ENCODE measurements at regions not wholly inside any gene's neighbourhood (a gene's known extent, or its start where the extent isn't known, plus 50 kb on each side); places are given as distances from the start of the nearest gene placed in this dataset.

DNA sequence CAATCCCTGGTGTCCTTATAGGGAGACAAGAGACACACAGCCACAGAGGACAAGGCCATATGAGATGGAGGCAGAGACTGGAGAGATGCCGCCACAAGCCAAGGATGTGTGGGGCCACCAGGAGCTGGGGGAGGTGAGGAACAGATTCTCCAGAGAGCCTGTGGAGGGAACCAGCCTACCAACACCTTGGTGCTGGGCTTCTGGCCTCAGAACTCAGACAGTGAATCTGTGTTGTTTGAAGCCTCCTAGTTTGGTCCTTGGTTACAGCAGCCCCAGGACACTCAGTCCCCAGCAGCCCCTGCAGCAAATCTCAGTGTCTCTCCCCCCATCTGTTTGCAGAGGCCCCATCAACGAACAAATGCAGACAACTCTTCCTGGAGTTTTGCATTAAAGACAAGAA lies 73.2 kb upstream of the BHLHE23 start:
- peak in 1 of 2 donors; percentile 14 for DNase-seq
- Histone ChIP-seq H3K36me3 (ENCODE audit: control insufficient read depth in 1 of 2, insufficient read depth in 2 of 2, low read length in 1 of 2) (no peaks in the 10 kb centered on the region), H3K27ac (ENCODE audit: low read depth in 1 of 2, low read length in 2 of 2) (no peak overlapping the region), H3K9me3 (ENCODE audit: control insufficient read depth, low read length) (peaks cover 7% of the 10 kb centered on the region), H3K4me1 (ENCODE audit: control insufficient read depth in 1 of 2, insufficient read depth in 2 of 2, low read length in 2 of 2) (no peaks in the 10 kb centered on the region), H3K4me3 (ENCODE audit: low read length in 2 of 2) (no peak overlapping the region), H3K27me3 (ENCODE audit: control insufficient read depth in 1 of 2, insufficient read depth in 2 of 2, low read length in 1 of 2) (no peaks in the 10 kb centered on the region)
- 61 to 68% methylated on average over 2 of the region's 2 CpGs for WGBS, 2 donors
- intact Hi-C loops (cut with DNase I) = no loop called here
- no peak for ATAC-seq (ENCODE audit: low FRiP score)

DNA sequence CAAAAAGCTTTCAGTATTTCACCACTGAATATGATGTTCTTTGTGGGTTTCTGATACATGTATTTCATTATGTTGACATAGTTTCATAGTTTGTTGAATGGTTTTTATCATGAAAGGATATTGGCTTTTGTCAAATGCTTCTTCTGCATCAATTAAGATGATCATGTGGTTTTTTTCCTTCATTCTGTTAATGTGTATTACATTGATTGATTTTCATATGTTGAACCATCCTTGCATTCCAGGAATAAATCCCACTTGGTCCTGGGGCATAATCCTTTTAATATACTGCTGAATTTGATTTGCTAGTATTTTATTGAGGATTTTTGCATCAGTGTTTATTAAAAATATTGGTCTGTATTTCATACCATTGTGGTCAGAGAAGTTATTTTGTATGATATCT lies 70.9 kb upstream of the BHLHE23 start:
- Histone ChIP-seq H3K4me3 (ENCODE audit: low read length in 2 of 2) (no peak overlapping the region), H3K9me3 (ENCODE audit: control insufficient read depth, low read length) (peaks cover 8% of the 10 kb centered on the region), H3K36me3 (ENCODE audit: control insufficient read depth in 1 of 2, insufficient read depth in 2 of 2, low read length in 1 of 2) (no peaks in the 10 kb centered on the region), H3K4me1 (ENCODE audit: control insufficient read depth in 1 of 2, insufficient read depth in 2 of 2, low read length in 2 of 2) (no peaks in the 10 kb centered on the region), H3K27ac (ENCODE audit: low read depth in 1 of 2, low read length in 2 of 2) (no peak overlapping the region), H3K27me3 (ENCODE audit: control insufficient read depth in 1 of 2, insufficient read depth in 2 of 2, low read length in 1 of 2) (no peaks in the 10 kb centered on the region)
- DNase-seq (no peak), ATAC-seq (ENCODE audit: low FRiP score) (no peak)
- intact Hi-C loops (cut with DNase I) = no loop called here

DNA sequence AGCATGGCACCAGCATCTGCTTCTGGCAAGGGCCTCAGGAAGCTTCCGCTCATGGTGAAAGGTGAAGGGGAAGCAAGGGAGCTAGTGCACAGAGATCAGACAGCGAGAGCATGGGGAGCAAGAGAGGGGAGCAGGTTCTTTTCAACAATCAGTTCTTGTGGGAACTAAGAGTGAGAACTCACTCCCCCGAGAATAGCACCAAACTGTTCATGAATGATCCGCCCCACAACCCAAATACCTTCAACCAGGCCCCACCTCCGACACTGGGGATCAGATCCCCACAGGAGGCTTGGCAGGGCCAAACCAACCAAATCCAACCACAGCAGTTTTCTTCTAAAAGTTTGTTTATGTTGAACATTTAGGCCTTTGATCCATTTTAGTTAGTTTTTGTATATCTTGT lies 69.7 kb upstream of the BHLHE23 start:
- no peaks in the 10 kb centered on the region for H3K4me1 ChIP-seq (ENCODE audit: control insufficient read depth in 1 of 2, insufficient read depth in 2 of 2, low read length in 2 of 2)
- no peak overlapping the region for H3K27ac ChIP-seq (ENCODE audit: low read depth in 1 of 2, low read length in 2 of 2)
- 78 to 79% methylated on average over 5 of the region's 5 CpGs for WGBS, 2 donors
- intact Hi-C loops (cut with DNase I) = no loop called here
- H3K36me3 ChIP-seq (ENCODE audit: control insufficient read depth in 1 of 2, insufficient read depth in 2 of 2, low read length in 1 of 2) = no peaks in the 10 kb centered on the region
- H3K4me3 ChIP-seq (ENCODE audit: low read length in 2 of 2) = no peak overlapping the region
- peaks cover 8% of the 10 kb centered on the region for H3K9me3 ChIP-seq (ENCODE audit: control insufficient read depth, low read length)
- ATAC-seq (ENCODE audit: low FRiP score) (no peak), DNase-seq (peak in 1 of 2 donors; percentile 17)
- no peaks in the 10 kb centered on the region for H3K27me3 ChIP-seq (ENCODE audit: control insufficient read depth in 1 of 2, insufficient read depth in 2 of 2, low read length in 1 of 2)

DNA sequence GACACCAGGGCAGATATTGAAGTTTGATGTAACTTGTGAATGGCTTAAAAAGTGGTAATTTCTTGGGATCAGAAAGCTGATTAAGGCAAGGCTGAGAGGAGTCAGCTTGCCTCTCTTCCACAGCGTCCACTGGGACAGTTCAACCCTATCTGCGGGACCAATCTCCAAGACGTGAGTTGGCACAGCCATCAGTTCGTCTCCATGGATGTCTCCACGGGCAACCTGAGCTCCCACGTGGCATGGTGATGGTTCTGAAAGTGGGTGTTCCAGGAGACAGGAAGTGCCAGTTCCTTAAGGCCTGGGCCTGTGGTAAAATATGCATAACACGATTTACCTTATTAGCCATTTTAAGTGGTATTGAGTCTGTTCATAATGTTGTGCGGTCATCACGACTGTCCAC lies 67.9 kb upstream of the BHLHE23 start:
- no peak for ATAC-seq (ENCODE audit: low FRiP score)
- Histone ChIP-seq H3K9me3 (ENCODE audit: control insufficient read depth, low read length) (peaks cover 7% of the 10 kb centered on the region), H3K27ac (ENCODE audit: low read depth in 1 of 2, low read length in 2 of 2) (no peak overlapping the region), H3K4me3 (ENCODE audit: low read length in 2 of 2) (no peak overlapping the region), H3K27me3 (ENCODE audit: control insufficient read depth in 1 of 2, insufficient read depth in 2 of 2, low read length in 1 of 2) (no peaks in the 10 kb centered on the region), H3K4me1 (ENCODE audit: control insufficient read depth in 1 of 2, insufficient read depth in 2 of 2, low read length in 2 of 2) (no peaks in the 10 kb centered on the region), H3K36me3 (ENCODE audit: control insufficient read depth in 1 of 2, insufficient read depth in 2 of 2, low read length in 1 of 2) (no peaks in the 10 kb centered on the region)
- 64 to 71% methylated on average over 9 of the region's 9 CpGs for WGBS, 2 donors
- no peak for DNase-seq
- intact Hi-C loops (cut with DNase I) = no loop called here

DNA sequence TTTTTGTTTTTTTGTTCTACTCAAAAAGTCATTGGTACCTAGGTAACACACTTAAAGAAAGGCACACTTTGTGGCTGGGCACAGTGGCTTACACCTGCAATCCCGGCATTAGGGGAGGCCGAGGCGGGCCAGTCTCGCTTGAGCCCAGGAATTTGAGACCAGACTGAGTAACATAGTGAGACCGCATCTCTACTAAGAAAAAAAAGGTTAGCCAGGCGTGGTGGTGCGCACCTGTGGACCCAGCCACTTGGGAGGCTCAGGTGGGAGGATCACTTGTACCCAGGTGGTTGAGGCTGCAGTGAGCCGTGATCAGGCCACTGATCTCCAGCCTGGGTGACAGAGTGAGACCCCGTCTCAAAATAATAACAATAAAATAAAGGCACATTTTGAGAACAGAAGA lies 67.4 kb upstream of the BHLHE23 start:
- Histone ChIP-seq H3K27me3 (ENCODE audit: control insufficient read depth in 1 of 2, insufficient read depth in 2 of 2, low read length in 1 of 2) (no peaks in the 10 kb centered on the region), H3K27ac (ENCODE audit: low read depth in 1 of 2, low read length in 2 of 2) (no peak overlapping the region), H3K9me3 (ENCODE audit: control insufficient read depth, low read length) (peaks cover 5% of the 10 kb centered on the region), H3K4me1 (ENCODE audit: control insufficient read depth in 1 of 2, insufficient read depth in 2 of 2, low read length in 2 of 2) (no peaks in the 10 kb centered on the region), H3K4me3 (ENCODE audit: low read length in 2 of 2) (no peak overlapping the region), H3K36me3 (ENCODE audit: control insufficient read depth in 1 of 2, insufficient read depth in 2 of 2, low read length in 1 of 2) (no peaks in the 10 kb centered on the region)
- intact Hi-C loops (cut with DNase I) = no loop called here
- 88% methylated on average over 9 of the region's 9 CpGs for WGBS, 2 donors
- peak; percentile 6 to 46 for DNase-seq
- no peak for ATAC-seq (ENCODE audit: low FRiP score)

DNA sequence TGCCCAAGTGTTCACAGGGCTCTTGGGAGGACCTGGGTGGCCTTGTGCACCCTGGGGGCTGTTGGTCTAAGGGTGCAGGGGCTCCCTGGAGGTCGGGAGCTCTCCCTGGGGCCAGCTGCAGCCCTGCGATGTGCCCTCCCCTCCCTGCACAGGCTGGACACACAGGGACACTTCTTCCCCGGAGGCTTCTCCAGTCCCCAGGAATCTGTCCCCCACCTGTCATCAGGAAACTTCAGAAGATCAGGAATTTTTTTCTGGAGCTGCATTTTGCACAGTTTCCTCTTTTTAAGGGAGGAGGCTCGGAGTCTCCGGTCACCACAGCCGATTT lies 66.9 kb upstream of the BHLHE23 start:
- peak in 1 of 2 donors; percentile 26 for DNase-seq
- H3K9me3 ChIP-seq (ENCODE audit: control insufficient read depth, low read length) = peaks cover 5% of the 10 kb centered on the region
- H3K4me3 ChIP-seq (ENCODE audit: low read length in 2 of 2) = no peak overlapping the region
- no peaks in the 10 kb centered on the region for H3K36me3 ChIP-seq (ENCODE audit: control insufficient read depth in 1 of 2, insufficient read depth in 2 of 2, low read length in 1 of 2)
- H3K27me3 ChIP-seq (ENCODE audit: control insufficient read depth in 1 of 2, insufficient read depth in 2 of 2, low read length in 1 of 2) = no peaks in the 10 kb centered on the region
- ATAC-seq (ENCODE audit: low FRiP score) = no peak
- no peak overlapping the region for H3K27ac ChIP-seq (ENCODE audit: low read depth in 1 of 2, low read length in 2 of 2)
- intact Hi-C loops (cut with DNase I) = no loop called here
- 70 to 73% methylated on average over 6 of the region's 6 CpGs for WGBS, 2 donors
- no peaks in the 10 kb centered on the region for H3K4me1 ChIP-seq (ENCODE audit: control insufficient read depth in 1 of 2, insufficient read depth in 2 of 2, low read length in 2 of 2)

DNA sequence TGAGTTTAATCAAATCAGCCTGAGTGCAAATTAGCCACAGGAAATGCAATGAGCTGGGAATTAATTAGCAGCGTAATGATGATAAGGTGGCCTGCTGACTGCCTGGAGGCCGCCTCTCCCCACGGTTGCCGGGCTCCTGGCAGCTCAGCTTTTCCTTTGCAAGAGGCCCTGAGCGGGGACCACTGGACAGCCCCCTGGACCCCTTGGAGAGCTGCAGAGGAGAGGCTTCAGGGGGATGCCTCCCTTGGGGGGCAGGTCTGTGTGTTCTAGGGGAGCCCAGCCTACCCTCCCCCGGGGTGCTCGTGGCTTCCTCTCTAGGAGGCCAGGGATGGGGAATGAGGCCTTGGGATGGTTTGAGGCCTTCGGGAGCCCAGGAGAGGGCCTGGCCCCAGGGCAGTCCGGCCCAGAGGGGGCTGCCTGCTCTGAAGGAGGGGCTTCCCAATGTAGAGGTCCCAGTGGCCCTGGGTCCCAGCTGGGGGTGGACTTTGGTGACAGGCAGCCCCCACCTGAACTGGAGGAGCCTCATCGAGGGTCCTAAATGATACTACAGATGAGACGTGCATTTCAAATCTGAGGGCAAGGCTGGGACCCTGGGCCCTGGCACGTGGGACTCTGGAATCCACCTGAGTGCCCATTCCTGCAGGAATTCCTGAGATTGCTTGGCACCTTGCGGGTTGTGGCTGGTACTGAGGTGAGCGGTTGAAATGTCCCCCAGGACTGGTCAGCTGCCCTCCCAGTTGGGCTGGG lies 66.4 kb upstream of the BHLHE23 start:
- ATAC-seq (ENCODE audit: low FRiP score) (no peak), DNase-seq (peak; percentile 26 to 66)
- no peaks in the 10 kb centered on the region for H3K36me3 ChIP-seq (ENCODE audit: control insufficient read depth in 1 of 2, insufficient read depth in 2 of 2, low read length in 1 of 2)
- no peak overlapping the region for H3K4me3 ChIP-seq (ENCODE audit: low read length in 2 of 2)
- H3K9me3 ChIP-seq (ENCODE audit: control insufficient read depth, low read length) = peaks cover 5% of the 10 kb centered on the region
- H3K27ac ChIP-seq (ENCODE audit: low read depth in 1 of 2, low read length in 2 of 2) = no peak overlapping the region
- WGBS, 2 donors = 50 to 55% methylated on average over 12 to 14 of the region's 14 CpGs
- intact Hi-C loops (cut with DNase I) = no loop called here
- H3K4me1 ChIP-seq (ENCODE audit: control insufficient read depth in 1 of 2, insufficient read depth in 2 of 2, low read length in 2 of 2) = no peaks in the 10 kb centered on the region
- H3K27me3 ChIP-seq (ENCODE audit: control insufficient read depth in 1 of 2, insufficient read depth in 2 of 2, low read length in 1 of 2) = no peaks in the 10 kb centered on the region

DNA sequence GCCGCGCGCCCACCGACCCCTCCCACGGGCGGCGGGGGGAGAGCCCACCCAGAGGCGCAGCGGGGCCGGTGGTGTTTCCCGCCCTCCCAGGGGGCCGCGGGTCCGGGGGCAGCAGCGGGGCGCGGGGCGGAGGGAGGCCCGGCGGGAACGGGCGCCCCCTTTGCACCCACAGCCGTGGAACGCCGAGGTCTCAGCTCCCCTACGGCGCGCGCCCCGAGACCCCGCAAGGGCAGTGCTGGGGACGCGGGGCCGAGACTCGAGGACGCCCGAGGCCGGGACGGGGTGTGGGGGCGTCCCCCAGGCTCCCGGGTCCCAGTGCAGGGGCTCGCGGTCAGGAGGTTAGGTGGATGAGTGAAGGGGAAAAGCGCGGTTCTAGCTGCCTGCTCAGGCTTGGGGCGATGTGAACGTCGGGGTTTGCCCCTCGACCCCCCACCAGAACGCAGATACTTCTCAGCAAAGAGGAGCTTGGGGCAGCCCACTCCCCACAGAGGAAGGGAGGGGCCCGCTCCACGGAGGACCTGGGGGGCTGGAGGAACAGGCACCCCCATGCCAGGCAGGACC lies 65.5 kb upstream of the BHLHE23 start:
- Histone ChIP-seq H3K4me1 (ENCODE audit: control insufficient read depth in 1 of 2, insufficient read depth in 2 of 2, low read length in 2 of 2) (no peaks in the 10 kb centered on the region), H3K9me3 (ENCODE audit: control insufficient read depth, low read length) (peaks cover 5% of the 10 kb centered on the region), H3K36me3 (ENCODE audit: control insufficient read depth in 1 of 2, insufficient read depth in 2 of 2, low read length in 1 of 2) (no peaks in the 10 kb centered on the region), H3K27me3 (ENCODE audit: control insufficient read depth in 1 of 2, insufficient read depth in 2 of 2, low read length in 1 of 2) (no peaks in the 10 kb centered on the region), H3K27ac (ENCODE audit: low read depth in 1 of 2, low read length in 2 of 2) (no peak overlapping the region), H3K4me3 (ENCODE audit: low read length in 2 of 2) (no peak overlapping the region)
- intact Hi-C loops (cut with DNase I) = no loop called here
- ATAC-seq (ENCODE audit: low FRiP score) (no peak), DNase-seq (peak; percentile 17 to 65)
- 4 to 5% methylated on average over 43 to 52 of the region's 52 CpGs for whole genome bisulfite sequencing, 2 donors

DNA sequence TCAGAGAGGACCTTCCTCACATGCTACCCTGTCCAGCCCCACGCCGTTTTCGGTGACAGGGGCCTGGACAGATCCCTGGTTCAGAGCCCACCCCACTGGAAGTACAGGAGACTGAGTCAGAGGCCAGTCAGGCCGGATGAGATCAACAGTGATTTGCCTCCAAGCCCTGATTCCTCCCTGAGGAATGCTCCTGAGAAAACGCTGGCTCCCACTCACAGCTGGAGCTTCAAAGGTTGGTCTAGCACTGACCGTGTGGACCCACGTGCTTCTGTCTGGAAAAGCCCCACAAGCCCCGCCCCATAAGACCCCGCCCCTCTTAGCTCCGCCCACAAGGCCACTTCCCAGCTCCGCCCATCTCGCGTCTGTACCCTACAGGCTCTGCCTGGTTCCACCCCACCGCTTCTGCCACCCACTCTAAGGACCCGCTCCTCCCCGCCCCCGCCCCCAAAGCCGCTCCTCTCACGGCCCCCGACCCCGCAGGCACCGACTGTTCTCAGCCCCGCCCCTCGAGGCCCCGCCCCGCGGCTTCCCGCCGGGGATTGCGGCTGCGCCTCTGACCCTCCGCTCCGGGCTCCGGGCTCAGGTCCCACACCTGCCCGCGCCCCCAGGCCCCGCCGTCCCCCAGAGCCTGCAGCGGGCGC lies 64.9 kb upstream of the BHLHE23 start:
- intact Hi-C loops (cut with DNase I) = no loop called here
- Histone ChIP-seq H3K4me3 (ENCODE audit: low read length in 2 of 2) (no peak overlapping the region), H3K4me1 (ENCODE audit: control insufficient read depth in 1 of 2, insufficient read depth in 2 of 2, low read length in 2 of 2) (no peaks in the 10 kb centered on the region), H3K27ac (ENCODE audit: low read depth in 1 of 2, low read length in 2 of 2) (no peak overlapping the region), H3K36me3 (ENCODE audit: control insufficient read depth in 1 of 2, insufficient read depth in 2 of 2, low read length in 1 of 2) (no peaks in the 10 kb centered on the region), H3K9me3 (ENCODE audit: control insufficient read depth, low read length) (peaks cover 5% of the 10 kb centered on the region), H3K27me3 (ENCODE audit: control insufficient read depth in 1 of 2, insufficient read depth in 2 of 2, low read length in 1 of 2) (no peaks in the 10 kb centered on the region)
- ATAC-seq (ENCODE audit: low FRiP score) (no peak), DNase-seq (peak; percentile 12 to 59)
- WGBS, 2 donors = 9 to 10% methylated on average over 35 to 40 of the region's 40 CpGs

Measured in aorta (tissue), 5 donors.